Osteocyte (in vitro differentiated cells): ENCODE measurements at regions not wholly inside any gene's neighbourhood (a gene's known extent, or its start where the extent isn't known, plus 50 kb on each side); places are given as distances from the start of the nearest gene placed in this dataset.

Experiments used
- DNase-seq: peaks from one replicate; pipeline ENCODE4 v3.0.0; 2021; ENCODE audit warnings: mixed read lengths; ENCODE audit not compliant: unreplicated experiment; ENCODE audit errors: extremely low spot score
- H3K27ac Mint-ChIP-seq: one replicate; pipeline ENCODE4 v1.8.0; 2021; ENCODE audit warnings: mild to moderate bottlenecking, mixed read lengths; ENCODE audit not compliant: unreplicated experiment
- H3K27me3 Mint-ChIP-seq: one replicate; pipeline ENCODE4 v1.8.0; 2021; ENCODE audit warnings: mixed read lengths; ENCODE audit not compliant: unreplicated experiment
- H3K36me3 Mint-ChIP-seq: one replicate; pipeline ENCODE4 v1.8.0; 2021; ENCODE audit warnings: mixed read lengths; ENCODE audit not compliant: unreplicated experiment
- H3K4me1 Mint-ChIP-seq: one replicate; pipeline ENCODE4 v1.8.0; 2021; ENCODE audit warnings: mixed read lengths; ENCODE audit not compliant: unreplicated experiment
- H3K4me3 Mint-ChIP-seq: one replicate; pipeline ENCODE4 v1.8.0; 2021; ENCODE audit warnings: mild to moderate bottlenecking, moderate library complexity, mixed read lengths; ENCODE audit not compliant: unreplicated experiment
- H3K9me3 Mint-ChIP-seq: one replicate; pipeline ENCODE4 v1.8.0; 2021; ENCODE audit warnings: mixed read lengths; ENCODE audit not compliant: unreplicated experiment
- CTCF ChIP-seq: fragments of 200-600 bp; sonication (generic); IDR thresholded peaks from 2 replicates; pipeline ENCODE4 v1.5.0; 2021; ENCODE audit warnings: antibody characterized with exemption, mild to moderate bottlenecking, moderate library complexity

- peaks cover 5% of the 10 kb centered on the region for H3K36me3 Mint-ChIP-seq
Observed at GRCh38 chr4:114312338-114312737, 286.3 kb upstream of the UGT8 start.

DNA sequence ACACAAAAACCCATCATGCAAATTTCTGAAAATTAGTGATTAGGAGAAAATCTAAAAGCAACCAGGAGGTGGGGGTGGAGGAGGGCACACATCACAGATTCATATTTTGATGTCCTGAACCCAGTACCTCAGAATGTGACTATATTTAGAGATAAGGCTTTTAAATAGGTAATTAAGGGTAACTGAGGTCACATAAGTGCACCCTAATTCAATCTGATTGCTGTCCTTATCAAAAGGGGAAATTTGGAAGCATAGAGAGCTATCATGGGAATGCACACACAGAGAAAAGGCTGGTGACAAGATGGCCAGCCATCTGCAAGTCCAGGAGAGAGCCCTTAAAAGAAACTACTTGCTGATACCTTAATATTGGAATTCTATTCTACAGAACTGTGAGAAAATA is 281.8 kb upstream of the UGT8 start:
- TF ChIP-seq CTCF = no peak
- peaks cover 14% of the 10 kb centered on the region for H3K4me1 Mint-ChIP-seq
- H3K36me3 Mint-ChIP-seq = peaks cover 5% of the 10 kb centered on the region
- H3K27me3 Mint-ChIP-seq = no peaks in the 10 kb centered on the region
- no peak overlapping the region for H3K4me3 Mint-ChIP-seq
- H3K9me3 Mint-ChIP-seq = peaks cover 8% of the 10 kb centered on the region
- H3K27ac Mint-ChIP-seq = no peak overlapping the region
- DNase-seq = no peak

More at GRCh38 chr4:114312338-114312737, 286.3 kb upstream of the UGT8 start:
- no peak overlapping the region for H3K27ac Mint-ChIP-seq
- DNase-seq = no peak
- no peak for TF ChIP-seq CTCF
- no peaks in the 10 kb centered on the region for H3K27me3 Mint-ChIP-seq
- H3K4me3 Mint-ChIP-seq = no peak overlapping the region
- H3K9me3 Mint-ChIP-seq = peaks cover 8% of the 10 kb centered on the region
- H3K4me1 Mint-ChIP-seq = peaks cover 3% of the 10 kb centered on the region

DNA sequence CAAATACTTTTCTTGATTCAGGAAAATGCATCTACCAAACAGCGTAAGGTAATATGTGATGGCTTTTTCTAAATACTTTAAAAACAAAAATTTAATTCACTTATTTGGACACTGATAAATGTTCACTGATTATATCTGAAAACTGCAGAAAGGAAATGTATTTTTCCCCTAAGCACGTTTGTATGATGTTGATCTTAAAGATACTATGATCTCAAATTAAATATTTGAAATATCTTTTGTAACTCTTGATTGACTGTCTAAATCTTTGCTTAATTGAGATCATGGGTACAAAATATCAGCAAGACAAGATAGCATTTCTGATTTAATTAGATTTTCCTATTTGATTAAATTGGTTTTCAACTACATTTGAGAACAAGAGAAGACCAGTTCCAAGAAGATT is 281.0 kb upstream of the UGT8 start:
- H3K36me3 Mint-ChIP-seq = peaks cover 5% of the 10 kb centered on the region
- peaks cover 8% of the 10 kb centered on the region for H3K9me3 Mint-ChIP-seq
- H3K27me3 Mint-ChIP-seq = no peaks in the 10 kb centered on the region
- no peak overlapping the region for H3K4me3 Mint-ChIP-seq
- no peak for TF ChIP-seq CTCF
- DNase-seq = no peak
- peaks cover 14% of the 10 kb centered on the region for H3K4me1 Mint-ChIP-seq
- H3K27ac Mint-ChIP-seq = no peak overlapping the region

- no peak for DNase-seq
- peaks cover 5% of the 10 kb centered on the region for H3K36me3 Mint-ChIP-seq
- H3K27ac Mint-ChIP-seq = no peak overlapping the region
- peaks cover 8% of the 10 kb centered on the region for H3K9me3 Mint-ChIP-seq
- no peak overlapping the region for H3K4me3 Mint-ChIP-seq
- no peak for TF ChIP-seq CTCF
- H3K4me1 Mint-ChIP-seq = peaks cover 14% of the 10 kb centered on the region
- no peaks in the 10 kb centered on the region for H3K27me3 Mint-ChIP-seq
Observed at GRCh38 chr4:114318309-114318708, 280.3 kb upstream of the UGT8 start.

DNA sequence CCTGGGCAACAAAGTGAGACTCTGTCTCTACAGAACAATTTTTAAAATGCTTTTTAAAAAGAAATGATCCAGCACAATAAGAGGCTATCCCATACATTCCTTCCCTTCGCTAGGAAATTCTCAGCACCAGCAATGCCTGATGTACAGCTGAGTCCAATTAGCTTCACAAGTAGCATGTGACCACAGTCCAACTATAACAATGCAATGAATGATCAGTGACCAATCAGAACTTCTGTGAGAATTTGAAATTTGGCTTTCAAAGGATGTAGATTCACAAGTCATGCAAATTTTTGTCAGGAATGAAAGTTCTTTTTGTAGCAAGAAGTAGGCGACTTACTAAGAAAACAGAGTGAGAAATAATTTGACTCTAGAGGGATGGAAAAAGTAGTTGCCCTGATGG is 278.5 kb upstream of the UGT8 start:
- H3K27me3 Mint-ChIP-seq = no peaks in the 10 kb centered on the region
- H3K9me3 Mint-ChIP-seq = no peaks in the 10 kb centered on the region
- H3K27ac Mint-ChIP-seq = no peak overlapping the region
- no peaks in the 10 kb centered on the region for H3K36me3 Mint-ChIP-seq
- no peak overlapping the region for H3K4me3 Mint-ChIP-seq
- no peak for DNase-seq
- H3K4me1 Mint-ChIP-seq = peaks cover 14% of the 10 kb centered on the region
- no peak for TF ChIP-seq CTCF
